Skeletal muscle tissue (tissue), 3 donors: ENCODE measurements at regions not wholly inside any gene's neighbourhood (a gene's known extent, or its start where the extent isn't known, plus 50 kb on each side); places are given as distances from the start of the nearest gene placed in this dataset.

Source experiments
- H3K27ac ChIP-seq: one replicate; pipeline ENCODE4 v1.7.0; 2013; ENCODE audit warnings: mild to moderate bottlenecking, low read depth, low read length, inconsistent platforms
- H3K27me3 ChIP-seq, 3 donors: one replicate each; pipeline ENCODE4 v1.7.0; 2013; ENCODE audit warnings: low read length in 3 of 3; ENCODE audit not compliant: control insufficient read depth in 3 of 3, insufficient read depth in 3 of 3
- H3K36me3 ChIP-seq, 3 donors: one replicate each; pipeline ENCODE4 v1.7.0; 2013; ENCODE audit warnings: low read length in 3 of 3; ENCODE audit not compliant: control insufficient read depth in 3 of 3, insufficient read depth in 3 of 3
- H3K4me1 ChIP-seq, 3 donors: one replicate each; pipeline ENCODE4 v1.7.0; 2013; ENCODE audit warnings: low read length in 3 of 3, mild to moderate bottlenecking in 3 of 3; ENCODE audit not compliant: control insufficient read depth in 3 of 3, insufficient read depth in 3 of 3
- H3K4me3 ChIP-seq, 3 donors: one replicate each; pipeline ENCODE4 v1.7.0; 2013; ENCODE audit warnings: low read length in 3 of 3
- H3K9ac ChIP-seq, 3 donors: one replicate each; pipeline ENCODE4 v1.7.0; 2013; ENCODE audit warnings: low read length in 3 of 3, mild to moderate bottlenecking in 3 of 3, moderate library complexity in 2 of 3, low read depth in 1 of 3
- H3K9me3 ChIP-seq, 3 donors: one replicate each; pipeline ENCODE4 v1.7.0; 2013; ENCODE audit warnings: low read length in 3 of 3; ENCODE audit not compliant: control insufficient read depth in 3 of 3
- donor health status: Osteomylitis.

DNA sequence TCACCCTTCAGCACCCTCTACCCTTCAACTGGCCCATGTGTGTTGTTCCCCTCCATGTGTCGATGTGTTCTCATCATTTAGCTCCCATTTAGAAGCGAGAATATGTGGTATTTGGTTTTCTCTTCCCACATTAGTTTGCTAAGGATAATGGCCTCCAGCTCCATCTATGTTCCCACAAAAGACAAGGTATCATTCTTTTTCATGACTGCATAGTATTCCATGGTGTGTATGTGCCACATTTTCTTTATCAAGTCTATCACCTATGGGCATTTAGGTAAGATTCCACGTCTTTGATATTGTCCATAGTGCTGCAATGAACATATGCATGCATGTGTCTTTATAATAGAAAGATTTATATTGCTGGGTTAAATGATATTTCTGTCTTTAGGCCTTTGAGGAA is 325.1 kb upstream of the ADAMTS16 start:
- no peak overlapping the region for H3K27ac ChIP-seq
- no peaks in the 10 kb centered on the region for H3K36me3 ChIP-seq
- H3K9me3 ChIP-seq, result no peaks in the 10 kb centered on the region
- H3K4me3 ChIP-seq, result no peak overlapping the region
- H3K27me3 ChIP-seq, result no peaks in the 10 kb centered on the region
- H3K9ac ChIP-seq, result no peak overlapping the region
- H3K4me1 ChIP-seq, result no peaks in the 10 kb centered on the region

DNA sequence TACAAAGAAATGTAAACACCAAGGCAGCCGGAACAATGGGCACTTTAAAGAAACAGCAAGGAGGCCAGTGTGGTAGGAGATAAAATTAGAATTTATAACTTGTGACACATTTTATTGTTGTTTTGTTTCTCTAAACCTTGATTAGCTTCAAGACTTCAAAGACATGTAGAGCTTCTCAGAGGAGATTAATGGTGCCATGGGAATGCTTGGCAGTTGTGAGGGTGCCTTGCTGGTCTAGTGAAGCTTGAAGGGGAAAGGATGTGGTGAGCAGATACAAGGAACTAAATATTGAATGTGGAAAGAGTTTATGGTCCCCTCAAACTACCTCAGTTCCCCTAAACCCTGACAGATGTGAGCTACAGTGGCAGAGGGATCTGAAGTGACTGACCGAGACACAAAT is 322.4 kb upstream of the ADAMTS16 start:
- H3K36me3 ChIP-seq, result no peaks in the 10 kb centered on the region
- H3K4me3 ChIP-seq, result no peak overlapping the region
- H3K27me3 ChIP-seq, result no peaks in the 10 kb centered on the region
- H3K9ac ChIP-seq, result no peak overlapping the region
- no peak overlapping the region for H3K27ac ChIP-seq
- H3K4me1 ChIP-seq, result no peaks in the 10 kb centered on the region
- H3K9me3 ChIP-seq, result no peaks in the 10 kb centered on the region

DNA sequence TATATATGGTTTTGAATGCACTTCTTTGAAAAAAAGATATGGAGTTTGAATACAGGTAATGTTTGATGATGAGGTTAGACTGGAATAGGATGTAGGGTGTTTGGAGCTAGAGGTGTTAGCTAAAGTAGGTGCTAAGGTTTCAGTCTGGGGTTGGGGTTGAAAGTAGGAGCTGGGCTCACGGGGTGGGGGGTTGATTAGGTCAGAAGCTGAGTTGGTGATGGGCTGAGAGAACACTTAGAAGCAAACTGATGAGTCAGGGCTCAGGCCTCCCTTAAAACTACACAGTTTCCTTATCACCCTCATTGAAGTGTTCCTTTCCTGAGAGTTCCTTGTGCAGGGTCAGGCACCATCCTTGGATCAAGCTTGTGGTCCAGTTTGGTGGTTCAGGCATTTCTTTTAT is 308.8 kb upstream of the ADAMTS16 start:
- Histone ChIP-seq H3K36me3 (no peaks in the 10 kb centered on the region), H3K9me3 (no peaks in the 10 kb centered on the region), H3K4me1 (no peaks in the 10 kb centered on the region), H3K4me3 (no peak overlapping the region), H3K27me3 (no peaks in the 10 kb centered on the region), H3K27ac (no peak overlapping the region), H3K9ac (no peak overlapping the region)

DNA sequence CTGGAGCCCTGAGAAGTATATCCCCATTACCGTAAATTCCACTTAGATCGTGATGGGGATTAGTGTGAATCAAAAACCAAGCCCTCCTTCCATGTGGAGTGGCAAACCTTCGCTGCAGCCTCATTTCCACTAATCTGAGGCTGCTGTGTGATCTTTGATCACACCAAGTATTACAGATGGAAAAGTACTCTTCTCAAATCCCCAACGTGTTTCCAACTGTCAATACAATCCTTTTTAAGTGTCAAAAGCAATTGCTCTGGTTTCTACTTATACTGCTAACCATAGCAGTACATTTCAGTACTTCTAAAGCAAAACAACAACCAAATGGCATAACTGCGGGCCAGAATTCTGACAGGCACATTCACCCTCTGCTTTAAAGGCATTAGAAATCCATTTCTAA is 307.7 kb upstream of the ADAMTS16 start:
- Histone ChIP-seq H3K36me3 (no peaks in the 10 kb centered on the region), H3K9ac (no peak overlapping the region), H3K9me3 (no peaks in the 10 kb centered on the region), H3K4me1 (no peaks in the 10 kb centered on the region), H3K4me3 (no peak overlapping the region), H3K27me3 (no peaks in the 10 kb centered on the region), H3K27ac (no peak overlapping the region)

DNA sequence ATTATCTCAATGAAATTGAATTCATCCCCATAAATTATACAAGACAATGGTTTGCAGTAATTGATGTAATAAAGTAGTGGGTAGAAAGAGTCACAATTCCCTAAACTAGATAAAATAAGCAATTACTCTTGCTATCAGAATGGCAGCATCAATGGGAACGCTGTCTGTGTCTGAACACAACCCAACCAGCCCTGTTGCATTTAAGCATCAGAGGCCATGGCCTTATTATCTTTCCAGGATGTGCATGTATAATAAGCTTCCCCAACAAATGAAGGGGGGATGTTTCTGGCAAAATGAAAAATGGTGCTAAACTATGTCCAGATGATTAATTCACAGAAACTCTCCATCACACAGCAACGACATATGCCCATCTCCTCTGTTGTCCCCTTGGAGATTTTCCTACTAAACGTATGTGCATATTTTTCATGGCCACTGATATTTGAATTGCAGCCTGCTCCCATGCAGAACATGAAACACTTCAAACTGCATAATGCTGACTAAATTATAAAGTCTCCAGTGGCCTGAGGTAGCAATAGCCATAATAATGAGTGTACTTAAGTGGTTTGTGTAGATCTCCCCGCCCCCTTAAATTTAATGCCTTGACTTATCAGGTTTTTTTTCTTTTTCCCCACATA is 306.9 kb upstream of the ADAMTS16 start:
- Histone ChIP-seq H3K36me3 (no peaks in the 10 kb centered on the region), H3K27me3 (no peaks in the 10 kb centered on the region), H3K4me1 (no peaks in the 10 kb centered on the region), H3K9ac (no peak overlapping the region), H3K4me3 (no peak overlapping the region), H3K27ac (no peak overlapping the region), H3K9me3 (no peaks in the 10 kb centered on the region)

DNA sequence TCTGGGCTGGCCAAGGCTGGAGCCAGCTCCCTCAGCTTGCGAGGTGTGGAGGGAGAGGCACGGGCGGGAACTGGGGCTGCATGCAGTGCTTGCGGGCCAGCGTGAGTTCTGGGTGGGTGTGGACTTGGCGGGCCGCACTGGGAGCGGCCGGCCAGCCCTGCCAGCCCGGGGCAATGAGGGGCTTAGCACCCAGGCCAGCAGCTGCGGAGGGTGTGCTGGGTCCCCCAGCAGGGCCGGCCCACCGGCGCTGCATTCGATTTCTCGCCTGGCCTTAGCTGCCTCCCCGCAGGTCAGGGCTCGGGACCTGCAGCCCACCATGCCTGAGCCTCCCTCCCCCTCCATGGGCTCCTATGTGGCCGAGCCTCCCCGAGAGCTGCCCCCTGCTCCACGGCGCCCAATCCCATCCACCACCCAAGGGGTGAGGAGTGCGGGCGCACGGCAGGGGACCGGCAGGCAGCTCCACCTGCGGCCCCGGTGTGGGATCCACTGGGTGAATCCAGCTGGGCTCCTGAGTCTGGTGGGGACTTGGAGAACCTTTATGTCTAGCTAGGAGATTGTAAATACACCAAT is 302.6 kb upstream of the ADAMTS16 start:
- Histone ChIP-seq H3K9me3 (peaks cover 0 to 3% (median 0%) of the 10 kb centered on the region in 3 donors), H3K27ac (no peak overlapping the region), H3K36me3 (no peaks in the 10 kb centered on the region), H3K4me1 (no peaks in the 10 kb centered on the region), H3K4me3 (no peak overlapping the region), H3K9ac (no peak overlapping the region), H3K27me3 (no peaks in the 10 kb centered on the region)

DNA sequence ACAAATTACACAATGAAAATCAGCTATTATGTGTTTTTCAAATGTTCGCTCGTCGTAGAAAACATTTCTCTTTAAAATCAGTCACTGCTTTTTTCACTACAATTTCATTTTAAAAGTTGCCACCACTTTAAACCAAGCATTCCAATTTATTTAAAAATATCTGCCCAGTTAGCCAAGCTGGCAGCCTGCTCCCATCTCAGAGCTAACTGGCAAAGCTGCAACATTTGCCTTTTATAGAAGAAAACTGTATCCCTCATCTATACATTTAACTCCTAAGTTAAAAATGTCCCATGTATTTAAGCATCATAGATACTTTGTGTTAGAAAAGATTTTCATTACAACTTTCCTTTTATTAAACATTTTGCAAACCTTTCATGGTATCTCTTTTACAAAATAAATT is 294.9 kb upstream of the ADAMTS16 start:
- Histone ChIP-seq H3K9me3 (peaks cover 0 to 3% (median 0%) of the 10 kb centered on the region in 3 donors), H3K27ac (no peak overlapping the region), H3K4me1 (no peaks in the 10 kb centered on the region), H3K27me3 (no peaks in the 10 kb centered on the region), H3K36me3 (no peaks in the 10 kb centered on the region), H3K4me3 (no peak overlapping the region), H3K9ac (no peak overlapping the region)

DNA sequence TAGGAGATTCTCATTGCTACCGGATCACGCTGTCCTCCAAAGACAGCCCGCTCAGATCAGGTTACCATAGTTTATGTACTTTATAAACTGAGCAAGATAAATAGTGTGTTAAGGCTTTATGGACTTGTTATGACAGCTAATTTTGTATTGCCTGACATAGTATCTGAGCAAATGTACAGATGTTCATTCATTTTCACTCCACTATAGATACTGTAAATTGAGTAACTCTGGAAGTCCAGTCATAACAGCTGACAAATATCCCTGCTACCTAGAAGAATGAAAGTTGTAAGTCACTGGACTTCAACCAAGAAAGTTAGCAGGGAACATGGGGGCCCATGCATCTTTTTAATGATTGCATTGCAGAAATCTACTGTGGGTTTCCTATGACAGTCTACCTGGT is 292.4 kb upstream of the ADAMTS16 start:
- H3K27me3 ChIP-seq, result no peaks in the 10 kb centered on the region
- no peaks in the 10 kb centered on the region for H3K9me3 ChIP-seq
- H3K4me1 ChIP-seq, result no peaks in the 10 kb centered on the region
- H3K4me3 ChIP-seq, result no peak overlapping the region
- no peak overlapping the region for H3K27ac ChIP-seq
- H3K36me3 ChIP-seq, result no peaks in the 10 kb centered on the region
- no peak overlapping the region for H3K9ac ChIP-seq

DNA sequence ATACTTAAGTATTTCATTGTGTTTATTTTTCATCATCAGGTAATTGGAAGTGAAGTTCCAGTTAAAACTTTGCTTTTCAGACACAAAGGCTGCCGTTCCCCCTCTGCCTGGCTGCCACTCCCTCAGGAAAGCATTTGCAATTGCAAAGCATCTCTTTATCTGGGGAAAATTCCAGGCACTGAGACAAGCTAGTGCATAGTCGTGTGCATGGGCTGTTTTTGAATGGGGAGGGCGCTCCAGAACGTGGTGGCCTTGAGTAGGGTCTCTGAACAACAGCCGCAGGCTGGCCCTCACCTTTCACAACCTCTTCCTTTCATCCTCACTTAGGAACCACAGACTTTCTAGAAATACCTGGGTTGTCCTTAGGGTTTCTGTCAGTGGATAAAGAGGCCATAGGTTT is 285.1 kb upstream of the ADAMTS16 start:
- no peaks in the 10 kb centered on the region for H3K27me3 ChIP-seq
- H3K4me3 ChIP-seq, result no peak overlapping the region
- no peak overlapping the region for H3K27ac ChIP-seq
- no peak overlapping the region for H3K9ac ChIP-seq
- H3K9me3 ChIP-seq, result no peaks in the 10 kb centered on the region
- H3K36me3 ChIP-seq, result no peaks in the 10 kb centered on the region
- H3K4me1 ChIP-seq, result no peaks in the 10 kb centered on the region

DNA sequence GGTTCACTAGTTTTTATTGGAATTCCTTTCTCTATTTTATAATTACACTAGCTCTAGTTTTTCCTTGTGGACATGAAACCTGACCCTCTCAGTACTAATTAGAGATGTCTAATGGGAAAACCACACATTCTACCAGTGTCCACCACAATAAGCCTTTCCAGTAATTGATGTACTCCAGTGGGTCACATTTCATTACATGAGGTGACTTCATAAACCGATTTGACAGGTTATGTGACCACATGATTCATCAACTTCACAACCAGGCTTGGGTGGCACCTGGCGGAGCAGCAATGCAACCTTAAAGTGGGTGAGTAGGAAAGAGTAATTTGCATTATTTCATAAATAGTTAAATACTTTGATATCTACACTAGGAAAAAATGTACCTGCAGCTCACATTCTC is 284.2 kb upstream of the ADAMTS16 start:
- H3K4me3 ChIP-seq, result no peak overlapping the region
- no peak overlapping the region for H3K9ac ChIP-seq

More for the DNA sequence above, 284.2 kb upstream of the ADAMTS16 start:
- no peaks in the 10 kb centered on the region for H3K4me1 ChIP-seq
- H3K36me3 ChIP-seq, result no peaks in the 10 kb centered on the region
- no peaks in the 10 kb centered on the region for H3K9me3 ChIP-seq
- H3K27ac ChIP-seq, result no peak overlapping the region
- H3K27me3 ChIP-seq, result no peaks in the 10 kb centered on the region
